ENCODE measurements at regions not wholly inside any gene's neighbourhood (a gene's known extent, or its start where the extent isn't known, plus 50 kb on each side); places are given as distances from the start of the nearest gene placed in this dataset.

DNA sequence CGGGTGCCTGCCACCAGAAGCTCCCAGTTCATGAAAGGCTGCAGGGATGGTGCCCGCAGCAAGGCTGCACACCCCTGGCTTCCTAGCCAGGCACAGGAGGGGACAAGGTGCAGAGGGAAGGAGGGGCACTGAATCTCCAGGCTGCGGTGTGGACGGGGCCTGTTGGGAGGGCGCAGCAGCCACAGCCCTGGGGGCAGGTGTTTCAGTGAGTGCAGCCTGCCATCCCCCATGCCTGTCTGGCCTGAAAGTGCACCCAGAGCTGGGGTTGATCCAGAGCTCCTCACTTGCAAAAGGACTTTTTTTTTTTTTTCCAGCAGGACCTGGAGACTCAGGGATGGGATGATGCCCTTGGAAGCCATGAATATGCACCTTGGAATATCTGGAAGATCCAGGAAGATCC is 153.7 kb upstream of the C1orf174 start:
- intact Hi-C loops (cut with DNase I; ENCODE audit: low total_unique reads) = no loop called here
- no peaks in the 10 kb centered on the region for H3K27me3 ChIP-seq
- H3K4me1 ChIP-seq = no peaks in the 10 kb centered on the region
- no peak overlapping the region for H3K4me3 ChIP-seq
- H3K27ac ChIP-seq = no peak overlapping the region
- no peak for TF ChIP-seq POLR2A (IDR thresholded peaks at IDR 0.05)
- TF ChIP-seq, protein P1, sequence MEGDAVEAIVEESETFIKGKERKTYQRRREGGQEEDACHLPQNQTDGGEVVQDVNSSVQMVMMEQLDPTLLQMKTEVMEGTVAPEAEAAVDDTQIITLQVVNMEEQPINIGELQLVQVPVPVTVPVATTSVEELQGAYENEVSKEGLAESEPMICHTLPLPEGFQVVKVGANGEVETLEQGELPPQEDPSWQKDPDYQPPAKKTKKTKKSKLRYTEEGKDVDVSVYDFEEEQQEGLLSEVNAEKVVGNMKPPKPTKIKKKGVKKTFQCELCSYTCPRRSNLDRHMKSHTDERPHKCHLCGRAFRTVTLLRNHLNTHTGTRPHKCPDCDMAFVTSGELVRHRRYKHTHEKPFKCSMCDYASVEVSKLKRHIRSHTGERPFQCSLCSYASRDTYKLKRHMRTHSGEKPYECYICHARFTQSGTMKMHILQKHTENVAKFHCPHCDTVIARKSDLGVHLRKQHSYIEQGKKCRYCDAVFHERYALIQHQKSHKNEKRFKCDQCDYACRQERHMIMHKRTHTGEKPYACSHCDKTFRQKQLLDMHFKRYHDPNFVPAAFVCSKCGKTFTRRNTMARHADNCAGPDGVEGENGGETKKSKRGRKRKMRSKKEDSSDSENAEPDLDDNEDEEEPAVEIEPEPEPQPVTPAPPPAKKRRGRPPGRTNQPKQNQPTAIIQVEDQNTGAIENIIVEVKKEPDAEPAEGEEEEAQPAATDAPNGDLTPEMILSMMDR (IDR thresholded peaks at IDR 0.05) = no peak
- H3K36me3 ChIP-seq = no peaks in the 10 kb centered on the region
- H3K9me3 ChIP-seq = no peaks in the 10 kb centered on the region
- DNase-seq = no peak

DNA sequence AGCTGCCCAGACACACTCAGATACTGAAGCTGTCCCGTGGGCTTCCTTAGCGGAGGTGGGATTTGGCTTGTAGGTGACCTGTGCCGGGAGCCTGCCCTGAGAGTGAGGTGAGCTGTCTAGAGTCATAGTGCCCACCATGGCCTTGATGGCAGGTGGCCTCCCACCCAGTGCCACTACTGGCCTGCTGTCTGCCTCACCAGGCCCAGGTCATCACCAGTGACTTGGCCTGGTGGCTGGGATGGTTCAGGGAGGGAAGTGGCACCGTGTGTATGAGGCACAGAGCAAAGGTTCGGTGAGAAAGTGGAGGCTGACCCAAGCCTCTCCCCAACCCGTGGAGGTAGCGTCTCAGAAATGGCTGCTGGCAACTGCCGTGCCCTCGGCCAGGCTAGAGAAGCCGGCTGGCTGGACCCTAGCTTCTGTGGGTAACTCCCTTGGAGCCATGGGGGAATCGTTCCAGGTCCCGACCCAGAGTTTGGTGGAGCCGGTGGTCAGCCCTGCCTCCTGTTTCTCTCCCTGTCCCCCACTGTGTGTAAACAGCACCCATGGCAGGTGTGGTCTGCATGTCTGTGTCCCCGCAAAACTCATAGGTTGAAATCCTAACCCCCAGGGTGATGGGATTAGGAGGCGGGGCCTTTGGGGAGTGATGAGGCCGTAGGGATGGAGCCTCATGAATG is 155.4 kb upstream of the C1orf174 start:
- Histone ChIP-seq H3K27me3 (no peaks in the 10 kb centered on the region), H3K4me3 (no peak overlapping the region), H3K9me3 (no peaks in the 10 kb centered on the region), H3K4me1 (no peaks in the 10 kb centered on the region), H3K36me3 (no peaks in the 10 kb centered on the region), H3K27ac (no peak overlapping the region)
- no peak for DNase-seq
- TF ChIP-seq POLR2A (IDR thresholded peaks at IDR 0.05) = no peak
- TF ChIP-seq, protein P1 (IDR thresholded peaks at IDR 0.05) = no peak
- intact Hi-C loops (cut with DNase I; ENCODE audit: low total_unique reads) = no loop called here

DNA sequence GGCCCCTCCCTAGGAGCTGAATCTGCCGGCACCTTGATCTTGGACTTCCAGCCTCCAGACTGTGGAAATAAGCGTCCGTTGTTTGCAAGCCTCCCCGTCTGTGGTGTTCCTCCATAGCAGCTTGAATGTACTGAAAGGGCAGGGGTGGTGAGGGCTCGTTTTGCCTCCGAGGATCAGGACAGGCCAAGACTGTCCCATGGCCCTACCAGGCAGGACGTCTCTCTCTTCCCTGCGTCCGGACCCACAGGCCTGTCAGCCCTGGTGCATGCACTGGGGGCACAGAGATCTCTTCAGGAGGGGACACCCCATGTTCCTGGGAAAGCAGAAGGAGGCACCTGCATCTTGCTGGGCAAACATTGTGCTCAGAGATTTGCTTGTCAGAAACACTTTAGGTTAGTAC is 156.3 kb upstream of the C1orf174 start:
- TF ChIP-seq POLR2A (IDR thresholded peaks at IDR 0.05) = no peak
- TF ChIP-seq, protein P1 (IDR thresholded peaks at IDR 0.05) = no peak
- DNase-seq = no peak
- no peak overlapping the region for H3K27ac ChIP-seq

DNA sequence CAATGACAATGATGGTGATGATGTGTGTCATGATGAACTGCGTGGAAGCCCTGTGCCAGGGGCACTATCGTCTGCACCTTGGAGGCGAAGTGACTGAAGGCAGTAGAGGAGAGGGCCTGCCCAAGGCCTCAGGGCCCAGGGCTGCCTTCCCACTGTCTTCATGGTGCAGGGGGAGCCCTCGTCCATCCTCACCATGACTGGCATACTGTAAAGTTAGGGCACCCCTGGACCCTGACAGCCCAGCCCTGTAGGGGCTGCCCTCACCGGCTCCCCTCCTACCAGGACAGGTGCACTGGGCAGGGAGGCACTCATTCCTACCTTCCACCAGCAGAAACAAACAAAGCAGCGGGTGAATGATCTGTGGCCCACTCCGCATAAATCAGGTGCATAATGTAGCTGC is 156.9 kb upstream of the C1orf174 start:
- Histone ChIP-seq H3K4me1 (no peaks in the 10 kb centered on the region), H3K27ac (no peak overlapping the region), H3K27me3 (no peaks in the 10 kb centered on the region), H3K36me3 (no peaks in the 10 kb centered on the region), H3K9me3 (no peaks in the 10 kb centered on the region), H3K4me3 (no peak overlapping the region)
- TF ChIP-seq POLR2A (IDR thresholded peaks at IDR 0.05) = no peak
- TF ChIP-seq, protein P1 (IDR thresholded peaks at IDR 0.05) = no peak
- DNase-seq = no peak
- intact Hi-C loops (cut with DNase I; ENCODE audit: low total_unique reads) = no loop called here

More for the DNA sequence above, 156.3 kb upstream of the C1orf174 start:
- no peak overlapping the region for H3K4me3 ChIP-seq
- no peaks in the 10 kb centered on the region for H3K27me3 ChIP-seq
- H3K36me3 ChIP-seq = no peaks in the 10 kb centered on the region
- H3K4me1 ChIP-seq = no peaks in the 10 kb centered on the region
- intact Hi-C loops (cut with DNase I; ENCODE audit: low total_unique reads) = no loop called here
- H3K9me3 ChIP-seq = no peaks in the 10 kb centered on the region

DNA sequence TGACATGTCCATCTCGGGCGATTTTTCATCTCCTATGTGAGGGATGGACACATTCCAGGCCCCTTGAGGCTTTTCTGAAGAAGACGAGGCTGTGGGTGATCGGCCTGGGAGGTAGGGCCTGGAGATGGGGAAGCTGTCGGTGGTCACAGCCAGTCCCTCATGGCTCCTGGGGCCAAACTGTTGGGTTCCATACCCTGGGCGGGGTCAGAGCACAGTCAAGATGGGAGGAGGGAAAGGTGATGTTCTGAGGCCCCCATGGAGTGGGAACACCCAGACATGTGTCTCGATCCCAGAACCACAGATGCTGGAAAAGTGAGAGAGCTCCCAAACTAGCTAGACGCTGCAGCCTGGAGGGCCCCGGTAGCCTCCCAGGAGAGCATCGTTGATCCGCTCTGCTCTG is 157.5 kb upstream of the C1orf174 start:
- no peak for DNase-seq
- H3K27me3 ChIP-seq = no peaks in the 10 kb centered on the region
- no peaks in the 10 kb centered on the region for H3K9me3 ChIP-seq
- no peak for TF ChIP-seq POLR2A (IDR thresholded peaks at IDR 0.05)
- TF ChIP-seq, protein P1 (IDR thresholded peaks at IDR 0.05) = no peak
- no peak overlapping the region for H3K27ac ChIP-seq
- H3K36me3 ChIP-seq = no peaks in the 10 kb centered on the region
- H3K4me1 ChIP-seq = no peaks in the 10 kb centered on the region
- no peak overlapping the region for H3K4me3 ChIP-seq
- intact Hi-C loops (cut with DNase I; ENCODE audit: low total_unique reads) = no loop called here
